AG04450 (cell line): ENCODE measurements at regions not wholly inside any gene's neighbourhood (a gene's known extent, or its start where the extent isn't known, plus 50 kb on each side); places are given as distances from the start of the nearest gene placed in this dataset.

Experiments used
- CTCF ChIA-PET: fragments of 300-600, 350-600 bp; formaldehyde crosslinking; extraction: SDS; loops from one replicate; lab custom pipeline; 2022; ENCODE audit warnings: antibody characterized with exemption, inconsistent platforms; lab: Charles Lee
- POLR2A ChIA-PET: fragments of 350-600 bp; formaldehyde crosslinking; extraction: SDS; loops from one replicate; lab custom pipeline; 2021; ENCODE audit warnings: antibody characterized with exemption, inconsistent platforms; lab: Yijun Ruan, JAX
- DNase-seq: peaks from one replicate; pipeline ENCODE4 v3.0.0-alpha.2; 2011; ENCODE audit warnings: low read depth, low spot score
- H3K27ac ChIP-seq: one replicate; pipeline ENCODE4 v1.5.1; 2012; ENCODE audit warnings: low read depth, low read length, control low read depth
- H3K27me3 ChIP-seq: one replicate; pipeline ENCODE4 v1.6.0; 2012; ENCODE audit warnings: low read length; ENCODE audit not compliant: control insufficient read depth, insufficient read depth
- H3K4me3 ChIP-seq: 2 replicates; pipeline ENCODE4 v1.5.1; 2011; ENCODE audit warnings: mild to moderate bottlenecking, low read depth, low read length, control low read depth
- H3K9me3 ChIP-seq: 2 replicates; pipeline ENCODE4 v1.5.1; 2012; ENCODE audit warnings: low read length; ENCODE audit not compliant: control insufficient read depth, insufficient read depth
- CTCF ChIP-seq: IDR thresholded peaks from 2 replicates; pipeline ENCODE4 v1.5.1; 2011; ENCODE audit warnings: low read depth, low read length, control low read depth, inconsistent platforms

GRCh38 chr16:74080311-74080710 is 216.3 kb upstream of the PSMD7 start:
- no peak for TF ChIP-seq CTCF
- H3K9me3 ChIP-seq, result no peaks in the 10 kb centered on the region
- DNase-seq, result no peak
- no peaks in the 10 kb centered on the region for H3K27me3 ChIP-seq
- ChIA-PET POLR2A (no interaction called here), CTCF (no interaction called here)
- no peak overlapping the region for H3K4me3 ChIP-seq
- H3K27ac ChIP-seq, result no peak overlapping the region

- DNase-seq, result no peak
- no peak overlapping the region for H3K4me3 ChIP-seq
- POLR2A ChIA-PET, result no interaction called here
- no peak overlapping the region for H3K27ac ChIP-seq
- no peak for TF ChIP-seq CTCF
- H3K27me3 ChIP-seq, result no peaks in the 10 kb centered on the region
- CTCF ChIA-PET, result interaction anchor here (1.1 kb wide), 1 partner anchor 196 kb away, joined by 3 read pairs; no protein-coding TSS in a partner anchor
- H3K9me3 ChIP-seq, result no peaks in the 10 kb centered on the region
Measured at GRCh38 chr16:74079232-74079586, 217.4 kb upstream of the PSMD7 start.

GRCh38 chr16:74078511-74079231 is 217.9 kb upstream of the PSMD7 start:
- CTCF ChIA-PET, result interaction anchor here (1.1 kb wide), 1 partner anchor 197 kb away, joined by 3 read pairs; no protein-coding TSS in a partner anchor
- no peak overlapping the region for H3K4me3 ChIP-seq
- POLR2A ChIA-PET, result no interaction called here
- no peak for DNase-seq
- H3K27me3 ChIP-seq, result no peaks in the 10 kb centered on the region
- no peak for TF ChIP-seq CTCF
- H3K27ac ChIP-seq, result no peak overlapping the region
- H3K9me3 ChIP-seq, result no peaks in the 10 kb centered on the region

- ChIA-PET POLR2A (no interaction called here), CTCF (no interaction called here)
- Histone ChIP-seq H3K27me3 (no peaks in the 10 kb centered on the region), H3K4me3 (no peak overlapping the region), H3K27ac (no peak overlapping the region), H3K9me3 (no peaks in the 10 kb centered on the region)
- TF ChIP-seq CTCF, result no peak
- DNase-seq, result no peak
Measured at GRCh38 chr16:74076568-74076967, 220.0 kb upstream of the PSMD7 start.

GRCh38 chr16:74075393-74075792 is 221.2 kb upstream of the PSMD7 start:
- ChIA-PET POLR2A (no interaction called here), CTCF (interaction anchor here (1.2 kb wide), 1 partner anchor 11 kb away, joined by 3 read pairs; no protein-coding TSS in a partner anchor)
- no peak for TF ChIP-seq CTCF

More at GRCh38 chr16:74075393-74075792, 221.2 kb upstream of the PSMD7 start:
- Histone ChIP-seq H3K27me3 (no peaks in the 10 kb centered on the region), H3K4me3 (no peak overlapping the region), H3K27ac (no peak overlapping the region), H3K9me3 (no peaks in the 10 kb centered on the region)
- DNase-seq, result no peak
